GM10266 (cell line): ENCODE measurements at regions not wholly inside any gene's neighbourhood (a gene's known extent, or its start where the extent isn't known, plus 50 kb on each side); places are given as distances from the start of the nearest gene placed in this dataset.

Source experiments
- DNase-seq: peaks from one replicate; pipeline ENCODE4 v3.0.0; 2012; ENCODE audit errors: extremely low spot score
- TF ChIP-seq, protein P1 (sequence below): IDR thresholded peaks from 2 replicates; pipeline ENCODE4 v1.5.1; 2012; ENCODE audit warnings: mild to moderate bottlenecking, low read depth; ENCODE audit not compliant: control insufficient read depth, insufficient read depth; ENCODE audit errors: missing control alignments

- no peak for DNase-seq
Measured at GRCh38 chr9:2299843-2300205, 284.7 kb downstream of the SMARCA2 start.

DNA sequence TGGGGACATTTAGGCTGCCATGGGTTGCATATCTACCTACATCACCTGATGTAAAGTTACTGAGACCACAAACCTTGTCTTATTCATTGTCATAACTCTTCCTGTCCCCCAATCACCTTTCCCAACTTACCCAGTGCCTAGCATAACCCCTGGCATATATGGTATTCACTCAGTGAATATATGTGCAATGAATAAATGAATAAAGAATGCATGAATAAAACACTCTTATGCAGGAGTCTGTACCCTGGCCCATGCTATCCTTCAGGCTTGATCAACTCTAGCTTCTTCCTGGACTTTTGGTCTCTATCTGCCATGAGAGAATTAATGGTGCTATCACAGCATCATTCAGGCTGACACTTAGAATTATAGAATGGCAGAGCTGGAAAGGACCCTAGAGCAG, 285.2 kb downstream of the SMARCA2 start:
- TF ChIP-seq, protein P1, sequence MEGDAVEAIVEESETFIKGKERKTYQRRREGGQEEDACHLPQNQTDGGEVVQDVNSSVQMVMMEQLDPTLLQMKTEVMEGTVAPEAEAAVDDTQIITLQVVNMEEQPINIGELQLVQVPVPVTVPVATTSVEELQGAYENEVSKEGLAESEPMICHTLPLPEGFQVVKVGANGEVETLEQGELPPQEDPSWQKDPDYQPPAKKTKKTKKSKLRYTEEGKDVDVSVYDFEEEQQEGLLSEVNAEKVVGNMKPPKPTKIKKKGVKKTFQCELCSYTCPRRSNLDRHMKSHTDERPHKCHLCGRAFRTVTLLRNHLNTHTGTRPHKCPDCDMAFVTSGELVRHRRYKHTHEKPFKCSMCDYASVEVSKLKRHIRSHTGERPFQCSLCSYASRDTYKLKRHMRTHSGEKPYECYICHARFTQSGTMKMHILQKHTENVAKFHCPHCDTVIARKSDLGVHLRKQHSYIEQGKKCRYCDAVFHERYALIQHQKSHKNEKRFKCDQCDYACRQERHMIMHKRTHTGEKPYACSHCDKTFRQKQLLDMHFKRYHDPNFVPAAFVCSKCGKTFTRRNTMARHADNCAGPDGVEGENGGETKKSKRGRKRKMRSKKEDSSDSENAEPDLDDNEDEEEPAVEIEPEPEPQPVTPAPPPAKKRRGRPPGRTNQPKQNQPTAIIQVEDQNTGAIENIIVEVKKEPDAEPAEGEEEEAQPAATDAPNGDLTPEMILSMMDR: no peak
- DNase-seq: no peak

More at GRCh38 chr9:2299843-2300205, 284.7 kb downstream of the SMARCA2 start:
- TF ChIP-seq, protein P1: no peak

GRCh38 chr9:2302606-2303005, 287.5 kb downstream of the SMARCA2 start:
- DNase-seq: no peak

GRCh38 chr9:2303056-2303455, 287.9 kb downstream of the SMARCA2 start:
- DNase-seq: no peak
- TF ChIP-seq, protein P1: no peak

More at GRCh38 chr9:2302606-2303005, 287.5 kb downstream of the SMARCA2 start:
- TF ChIP-seq, protein P1: no peak

DNA sequence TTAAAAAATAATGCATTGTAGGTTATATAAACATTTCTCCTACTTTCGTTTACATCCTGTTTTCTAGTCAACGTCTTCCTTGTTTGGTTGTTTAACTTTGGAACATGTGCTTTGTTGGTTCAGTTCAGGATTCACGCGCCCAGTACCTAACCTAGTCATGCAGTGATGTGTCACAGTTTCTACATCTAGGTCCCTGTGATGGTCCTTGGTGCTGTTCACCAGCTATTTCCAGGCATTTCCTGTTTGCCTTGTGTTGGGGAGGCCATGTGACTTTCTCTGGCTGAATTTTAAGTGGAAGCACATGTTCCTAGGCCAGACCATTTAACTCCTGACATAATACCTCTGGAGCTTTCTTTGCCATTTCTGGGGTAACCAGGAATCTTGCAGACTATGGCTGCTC, 292.3 kb downstream of the SMARCA2 start:
- DNase-seq: no peak
- TF ChIP-seq, protein P1: no peak

- TF ChIP-seq, protein P1: no peak
- no peak for DNase-seq
Measured at GRCh38 chr9:2311920-2312319, 296.8 kb downstream of the SMARCA2 start.

GRCh38 chr9:2313512-2313911, 298.4 kb downstream of the SMARCA2 start:
- no peak for DNase-seq
- TF ChIP-seq, protein P1: no peak
